Kidney (tissue), 13 donors: ENCODE measurements at regions not wholly inside any gene's neighbourhood (a gene's known extent, or its start where the extent isn't known, plus 50 kb on each side); places are given as distances from the start of the nearest gene placed in this dataset.

Source experiments
- DNase-seq, 5 donors: peaks; one replicate each; pipeline ENCODE4 v3.0.0-alpha.2; 2013 to 2020
- FAIRE-seq: peaks from 2 replicates; lab custom pipeline; 2012; peaks lifted over from hg19 to GRCh38; lab: Jason Lieb, UNC
- H3K27ac ChIP-seq, 2 donors: one replicate each; pipeline ENCODE4 v1.7.0; 2013; ENCODE audit warnings: low read depth in 2 of 2, low read length in 2 of 2, inconsistent platforms in 1 of 2
- H3K27me3 ChIP-seq: one replicate; pipeline ENCODE4 v1.7.1; 2013; ENCODE audit warnings: low read length, inconsistent platforms; ENCODE audit not compliant: control insufficient read depth, insufficient read depth
- H3K36me3 ChIP-seq, 3 donors: one replicate each; pipeline versions ENCODE4 v1.7.0 to v1.7.1; 2013; ENCODE audit warnings: low read length in 3 of 3, control low read depth in 1 of 3, inconsistent platforms in 1 of 3; ENCODE audit not compliant: insufficient read depth in 3 of 3, control insufficient read depth in 2 of 3
- H3K4me1 ChIP-seq, 3 donors: one replicate each; pipeline versions ENCODE4 v1.7.0 to v1.7.1; 2013; ENCODE audit warnings: low read length in 3 of 3, inconsistent platforms in 1 of 3, low read depth in 1 of 3; ENCODE audit not compliant: control insufficient read depth in 2 of 3, insufficient read depth in 2 of 3
- H3K4me3 ChIP-seq, 3 donors: one replicate each; pipeline versions ENCODE4 v1.7.0 to v1.8.1; 2013; ENCODE audit warnings: low read length in 3 of 3, control low read depth in 1 of 3, inconsistent platforms in 1 of 3
- H3K9ac ChIP-seq, 3 donors: one replicate each; pipeline versions ENCODE4 v1.7.0 to v1.7.1; 2013; ENCODE audit warnings: low read length in 3 of 3, control low read depth in 1 of 3, inconsistent platforms in 1 of 3
- H3K9me3 ChIP-seq, 3 donors: one replicate each; pipeline versions ENCODE4 v1.7.0 to v1.7.1; 2013; ENCODE audit warnings: low read length in 3 of 3, control low read depth in 1 of 3, inconsistent platforms in 1 of 3; ENCODE audit not compliant: control insufficient read depth in 2 of 3, insufficient read depth in 1 of 3
- intact Hi-C: fragments of 100-400 bp; cut with DNase I; formaldehyde crosslinking; loops from one replicate; pipeline ENCODE4 v1.11.1; 2022
- TF ChIP-seq, protein P1 (sequence below): IDR thresholded peaks from 3 replicates; pipeline ENCODE4 v1.5.1; 2012; ENCODE audit warnings: mild to moderate bottlenecking, moderate library complexity, borderline replicate concordance; ENCODE audit not compliant: insufficient read depth; ENCODE audit errors: extremely low read depth
- donor health status: control.
- donor health status: control.
- donor health status: control.
- donor health status: control.
- donor health status: control.
- donor health status: DM: yes; HTN: yes; CAD: no.
- donor health status: Normal renal cell carcinoma (clear cell type).

DNA sequence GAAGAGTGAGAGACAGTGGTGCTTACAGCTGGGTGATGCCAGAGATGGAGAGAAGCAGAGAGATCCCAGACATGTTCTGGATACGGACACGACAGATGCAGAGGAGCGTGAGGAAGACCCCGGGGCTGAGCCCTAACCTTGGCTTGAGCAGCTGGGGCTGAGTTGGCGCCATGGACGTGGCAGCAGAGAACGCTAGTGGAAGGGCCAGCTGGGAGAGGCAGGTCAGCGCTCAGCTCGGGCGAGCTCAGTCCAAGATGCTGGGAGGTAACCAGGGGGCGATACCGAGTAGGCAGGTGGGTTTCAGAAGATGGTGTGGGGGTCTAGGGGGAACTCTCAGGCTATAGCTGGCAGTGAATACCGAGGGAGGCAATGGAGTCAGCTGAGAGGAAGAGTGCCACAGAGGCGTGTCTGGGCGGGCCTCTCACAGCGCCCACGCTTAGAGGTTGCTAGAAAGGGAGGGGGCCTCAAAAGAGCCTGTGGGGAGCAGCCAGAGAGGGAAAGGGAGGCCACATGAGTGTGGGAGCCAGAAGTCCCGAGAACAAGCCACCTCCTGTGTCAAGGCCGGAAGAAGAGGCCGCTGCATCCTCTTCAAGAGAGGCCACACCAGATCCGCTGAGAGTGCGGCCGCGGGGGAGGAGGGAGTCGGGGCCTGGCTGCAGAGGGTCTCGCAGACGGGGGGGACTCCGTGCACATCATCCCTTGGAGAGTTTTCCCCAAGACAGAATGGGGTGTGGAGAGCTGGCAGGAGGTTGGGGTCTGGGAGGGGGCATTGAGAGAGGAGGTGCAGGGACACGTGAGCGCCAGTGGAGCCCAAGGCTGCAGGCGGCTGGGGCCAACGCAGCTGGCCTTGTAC lies 57.0 kb upstream of the DIO3 start:
- H3K4me3 ChIP-seq = no peak overlapping the region
- DNase-seq = peak in 2 of 5 donors; percentile 30 to 62
- FAIRE-seq = no peak
- TF ChIP-seq, protein P1, sequence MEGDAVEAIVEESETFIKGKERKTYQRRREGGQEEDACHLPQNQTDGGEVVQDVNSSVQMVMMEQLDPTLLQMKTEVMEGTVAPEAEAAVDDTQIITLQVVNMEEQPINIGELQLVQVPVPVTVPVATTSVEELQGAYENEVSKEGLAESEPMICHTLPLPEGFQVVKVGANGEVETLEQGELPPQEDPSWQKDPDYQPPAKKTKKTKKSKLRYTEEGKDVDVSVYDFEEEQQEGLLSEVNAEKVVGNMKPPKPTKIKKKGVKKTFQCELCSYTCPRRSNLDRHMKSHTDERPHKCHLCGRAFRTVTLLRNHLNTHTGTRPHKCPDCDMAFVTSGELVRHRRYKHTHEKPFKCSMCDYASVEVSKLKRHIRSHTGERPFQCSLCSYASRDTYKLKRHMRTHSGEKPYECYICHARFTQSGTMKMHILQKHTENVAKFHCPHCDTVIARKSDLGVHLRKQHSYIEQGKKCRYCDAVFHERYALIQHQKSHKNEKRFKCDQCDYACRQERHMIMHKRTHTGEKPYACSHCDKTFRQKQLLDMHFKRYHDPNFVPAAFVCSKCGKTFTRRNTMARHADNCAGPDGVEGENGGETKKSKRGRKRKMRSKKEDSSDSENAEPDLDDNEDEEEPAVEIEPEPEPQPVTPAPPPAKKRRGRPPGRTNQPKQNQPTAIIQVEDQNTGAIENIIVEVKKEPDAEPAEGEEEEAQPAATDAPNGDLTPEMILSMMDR = no peak
- no peaks in the 10 kb centered on the region for H3K36me3 ChIP-seq
- H3K4me1 ChIP-seq = no peaks in the 10 kb centered on the region
- peaks cover 0 to 5% (median 0%) of the 10 kb centered on the region in 3 donors for H3K9me3 ChIP-seq
- H3K27ac ChIP-seq = no peak overlapping the region
- intact Hi-C loops = no loop called here
- H3K9ac ChIP-seq = no peak overlapping the region
- H3K27me3 ChIP-seq = peaks cover 2% of the 10 kb centered on the region

DNA sequence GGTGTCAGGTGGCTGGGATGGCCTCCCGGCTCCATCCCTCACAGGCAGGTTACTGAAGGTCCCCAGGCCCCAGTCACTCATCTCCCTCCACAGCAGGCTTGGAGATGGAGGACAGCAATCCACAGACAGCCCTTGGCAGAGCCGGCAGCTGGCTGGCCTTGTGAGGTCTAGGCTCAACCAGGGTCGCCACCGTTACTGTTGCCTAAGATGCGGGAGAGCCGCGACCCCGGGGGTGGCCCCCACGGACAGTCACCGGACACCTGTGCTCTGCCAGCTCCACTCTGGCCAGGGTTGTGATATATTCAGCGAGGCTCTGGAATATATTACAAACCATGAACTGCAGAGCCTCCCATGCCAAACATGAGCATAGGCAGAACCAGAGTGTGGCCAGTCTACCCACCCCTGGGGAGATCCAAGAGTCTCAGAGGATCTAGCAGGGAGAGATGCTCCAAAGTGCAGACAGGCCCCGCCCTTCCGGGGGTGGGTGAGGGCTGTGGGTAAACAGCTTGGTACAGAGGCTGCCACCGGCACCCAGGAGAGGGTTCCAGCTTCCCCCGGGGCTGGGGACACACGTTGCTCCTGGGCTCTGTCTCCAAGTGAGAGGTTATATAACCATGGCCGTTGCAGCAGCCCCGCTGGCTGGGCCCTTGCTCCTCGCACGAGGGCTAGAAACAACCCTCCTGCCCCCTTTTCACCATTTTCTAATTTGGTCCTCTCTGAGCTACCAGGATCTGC lies 55.9 kb upstream of the DIO3 start:
- peaks cover 0 to 5% (median 0%) of the 10 kb centered on the region in 3 donors for H3K9me3 ChIP-seq
- H3K27me3 ChIP-seq = peaks cover 2% of the 10 kb centered on the region
- no peak overlapping the region for H3K4me3 ChIP-seq
- no peaks in the 10 kb centered on the region for H3K4me1 ChIP-seq
- H3K27ac ChIP-seq = no peak overlapping the region
- FAIRE-seq (no peak), DNase-seq (peak in 2 of 5 donors; percentile 20 to 67)
- TF ChIP-seq, protein P1 = no peak
- intact Hi-C loops = no loop called here
- no peaks in the 10 kb centered on the region for H3K36me3 ChIP-seq
- no peak overlapping the region for H3K9ac ChIP-seq

DNA sequence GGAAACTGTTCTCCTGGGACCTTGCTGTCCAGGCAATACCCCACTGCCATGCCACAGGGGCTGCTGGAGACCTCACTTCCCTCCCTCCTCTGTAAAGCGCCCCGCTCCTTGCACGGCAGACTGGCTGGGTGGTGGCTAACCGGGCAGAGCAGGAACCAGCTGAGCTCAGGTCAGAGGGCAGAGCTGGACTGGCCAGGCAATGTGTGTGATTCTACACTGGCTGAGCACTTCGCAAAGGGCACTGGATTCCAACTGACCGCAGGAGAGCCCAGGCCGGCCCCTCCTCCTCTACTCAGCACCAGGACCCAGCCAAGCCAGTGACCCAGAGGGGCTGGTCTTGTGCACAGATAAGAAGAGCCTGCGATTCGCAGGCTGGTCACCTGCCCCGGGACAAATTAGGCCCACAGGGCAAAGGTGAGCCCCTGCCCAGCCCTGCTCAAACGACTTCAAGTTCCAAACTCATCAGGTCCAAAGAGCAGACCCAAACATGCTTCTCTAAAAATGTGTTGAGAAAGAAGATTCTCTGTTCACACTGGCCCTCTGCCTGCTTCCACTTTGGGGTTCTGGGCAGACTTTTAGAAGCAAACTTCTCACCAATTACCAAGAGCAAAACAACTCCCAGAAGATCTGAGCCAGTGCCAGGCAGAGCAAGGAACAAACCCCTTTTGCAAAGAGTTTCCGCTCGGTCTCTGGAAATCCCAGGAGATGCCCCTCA lies 54.9 kb upstream of the DIO3 start:
- no peak overlapping the region for H3K27ac ChIP-seq
- TF ChIP-seq, protein P1 = no peak
- intact Hi-C loops = no loop called here
- peak in 2 of 5 donors; percentile 30 to 57 for DNase-seq
- no peak overlapping the region for H3K4me3 ChIP-seq
- FAIRE-seq = no peak
- H3K27me3 ChIP-seq = peaks cover 2% of the 10 kb centered on the region
- no peak overlapping the region for H3K9ac ChIP-seq
- peaks cover 0 to 5% (median 0%) of the 10 kb centered on the region in 3 donors for H3K9me3 ChIP-seq
- no peaks in the 10 kb centered on the region for H3K4me1 ChIP-seq
- H3K36me3 ChIP-seq = no peaks in the 10 kb centered on the region
